NCI-H510A (cell line): ENCODE measurements at regions not wholly inside any gene's neighbourhood (a gene's known extent, or its start where the extent isn't known, plus 50 kb on each side); places are given as distances from the start of the nearest gene placed in this dataset.

Experiments
- DNase-seq: peaks from one replicate; lab custom pipeline; 2025; lab: John Stamatoyannopoulos, UW

DNA sequence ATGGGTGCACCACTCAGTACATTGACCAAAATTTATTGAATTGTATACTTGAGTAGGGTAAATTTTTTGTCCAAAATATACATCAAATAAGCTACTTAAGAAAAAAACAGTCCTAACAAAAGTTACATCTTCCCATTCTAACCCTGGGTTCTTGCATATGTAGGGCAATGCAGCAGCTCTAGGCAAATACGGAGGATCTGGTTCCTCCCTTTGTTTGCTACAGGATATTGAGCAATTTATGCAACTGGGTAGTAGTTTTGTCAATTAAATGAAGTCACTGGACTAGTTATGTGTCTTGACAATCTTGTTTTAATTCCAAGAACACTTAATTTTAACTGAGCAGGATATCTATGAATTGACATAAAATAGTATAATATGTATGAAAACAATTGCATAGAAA, 1507.2 kb upstream of the PIK3C3 start:
- DNase-seq = no peak

DNA sequence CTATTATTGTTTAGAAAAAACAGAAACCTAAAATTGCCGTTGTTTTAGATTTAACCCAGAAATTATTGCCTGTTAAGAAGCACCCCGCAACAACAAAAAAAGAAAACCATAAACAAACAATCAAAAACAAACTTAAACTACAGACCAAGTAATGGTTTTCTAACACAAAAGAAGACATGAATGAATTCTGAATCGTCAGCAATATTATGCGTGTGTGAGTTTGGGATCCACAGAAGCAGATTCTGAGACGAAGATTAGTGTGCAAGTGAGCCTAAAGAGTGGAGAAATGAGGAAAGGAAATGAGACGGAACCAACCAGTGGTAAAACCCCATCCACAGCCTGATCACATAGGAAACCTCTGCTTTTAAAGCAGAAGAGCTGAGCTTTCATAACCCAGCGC, 1514.9 kb upstream of the PIK3C3 start:
- DNase-seq = no peak

DNA sequence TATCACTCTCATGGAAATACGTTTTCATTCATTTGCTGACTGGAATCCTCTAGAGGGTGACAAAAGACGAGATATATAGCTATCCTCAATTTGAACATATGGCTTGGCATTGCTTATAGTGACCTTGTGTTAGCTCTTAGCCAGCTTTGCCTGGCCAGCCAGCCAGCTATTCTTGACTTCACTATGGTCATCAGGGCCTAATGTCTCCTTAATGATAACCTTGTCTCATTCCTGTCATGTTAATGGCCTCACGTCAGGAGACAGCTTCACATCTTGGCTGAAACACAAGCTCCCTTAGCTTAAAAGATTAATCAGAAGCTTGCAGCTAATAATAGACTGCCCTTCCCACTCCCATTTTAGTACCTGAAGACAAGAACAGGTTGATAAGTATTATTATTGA, 1517.5 kb upstream of the PIK3C3 start:
- DNase-seq = no peak

DNA sequence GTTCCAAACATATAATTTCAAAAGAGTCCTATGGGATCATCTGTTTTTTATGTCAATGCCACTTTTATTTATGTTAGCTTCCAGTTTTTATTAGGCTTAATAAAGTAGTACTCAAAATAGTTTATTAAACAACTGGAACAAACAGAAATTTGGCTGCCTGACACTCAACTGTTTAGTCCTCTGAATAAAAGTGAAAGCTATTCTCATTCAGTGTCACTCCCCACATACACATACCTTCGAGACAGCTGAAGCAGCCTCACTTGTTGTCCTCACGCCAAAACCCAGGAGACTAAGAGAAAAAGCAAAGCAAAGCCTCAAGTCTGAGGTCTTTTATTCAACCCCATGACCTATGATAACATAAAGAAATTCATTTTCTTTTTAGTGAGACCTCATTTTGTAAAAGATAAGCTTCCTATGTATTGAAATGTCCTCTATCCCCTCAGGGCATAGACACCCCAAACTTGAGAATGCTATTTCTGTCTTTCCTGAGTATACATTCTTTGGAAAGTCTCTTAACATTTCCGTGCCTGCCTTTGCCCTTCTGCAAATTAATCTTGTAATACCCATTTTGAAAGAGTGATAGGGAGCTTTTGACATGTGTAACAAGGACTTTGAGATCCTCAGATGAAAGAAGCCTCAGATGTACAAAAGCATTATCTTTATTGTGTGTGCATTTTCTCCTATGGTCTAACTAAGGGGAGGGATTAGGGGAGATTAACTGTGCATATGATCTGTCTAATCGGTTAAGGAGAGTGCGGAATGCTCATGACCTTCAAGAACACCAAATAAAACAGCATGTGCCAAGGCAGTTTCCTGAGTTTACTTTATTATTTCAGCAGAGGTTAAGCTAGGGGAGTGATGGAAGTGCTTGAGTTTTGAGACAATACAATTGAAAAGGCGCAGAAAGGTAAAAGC, 1523.7 kb upstream of the PIK3C3 start:
- no peak for DNase-seq

DNA sequence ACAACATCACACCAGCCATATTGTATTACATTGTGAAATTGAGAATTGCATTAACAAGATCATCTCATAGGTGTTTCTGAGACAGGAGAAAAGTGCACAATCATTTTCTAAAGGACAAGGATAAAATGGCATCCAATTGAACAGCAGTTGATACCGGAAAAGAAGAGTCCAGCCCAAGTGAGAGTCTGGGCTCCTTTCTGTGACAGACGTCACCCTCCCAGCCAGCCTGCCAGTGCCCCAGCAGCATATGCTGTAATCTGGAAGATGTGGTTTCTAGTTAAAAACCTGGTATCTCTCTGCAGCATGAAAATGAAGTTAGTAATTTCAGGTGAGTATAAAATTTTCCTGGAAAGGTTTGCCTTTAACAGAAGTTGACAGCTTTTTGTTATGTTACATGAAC, 1531.7 kb upstream of the PIK3C3 start:
- no peak for DNase-seq

DNA sequence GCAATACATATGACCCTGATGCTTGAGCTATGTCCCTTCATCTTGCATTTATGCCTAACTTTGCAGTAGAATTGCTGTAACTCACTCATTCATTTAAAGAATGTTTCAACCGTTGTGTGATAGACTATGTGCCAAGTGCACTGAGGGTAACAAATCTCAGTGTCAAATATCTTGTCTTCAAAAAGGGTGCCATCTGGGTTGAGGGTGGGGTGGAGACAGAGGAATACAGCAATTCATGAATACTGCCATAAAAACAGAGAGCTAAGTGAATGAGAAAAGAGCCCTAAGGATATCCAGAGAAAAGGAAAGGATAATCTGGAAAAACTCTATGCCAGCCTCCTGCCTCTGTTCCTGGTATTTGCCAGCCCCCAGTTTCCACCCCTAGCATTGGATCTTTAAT, 1534.4 kb upstream of the PIK3C3 start:
- no peak for DNase-seq

DNA sequence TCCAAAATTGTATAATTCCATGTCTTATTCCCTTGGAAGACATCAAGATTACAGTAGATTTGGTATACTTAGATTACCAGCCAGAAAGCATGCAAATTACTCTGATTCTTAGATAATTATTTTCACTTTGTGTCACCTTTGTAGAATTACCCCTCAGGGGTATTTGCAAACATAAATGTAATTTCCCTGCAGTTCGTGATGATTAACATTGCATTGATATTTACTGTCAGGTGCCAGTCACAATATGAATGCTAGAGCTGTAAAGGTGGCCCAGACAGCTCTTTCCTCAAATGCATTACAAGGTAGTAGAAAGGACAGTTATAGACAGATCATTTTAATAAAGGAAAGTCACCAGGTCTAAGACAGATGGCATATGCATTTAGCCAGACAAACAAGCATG, 1537.5 kb upstream of the PIK3C3 start:
- DNase-seq = no peak

DNA sequence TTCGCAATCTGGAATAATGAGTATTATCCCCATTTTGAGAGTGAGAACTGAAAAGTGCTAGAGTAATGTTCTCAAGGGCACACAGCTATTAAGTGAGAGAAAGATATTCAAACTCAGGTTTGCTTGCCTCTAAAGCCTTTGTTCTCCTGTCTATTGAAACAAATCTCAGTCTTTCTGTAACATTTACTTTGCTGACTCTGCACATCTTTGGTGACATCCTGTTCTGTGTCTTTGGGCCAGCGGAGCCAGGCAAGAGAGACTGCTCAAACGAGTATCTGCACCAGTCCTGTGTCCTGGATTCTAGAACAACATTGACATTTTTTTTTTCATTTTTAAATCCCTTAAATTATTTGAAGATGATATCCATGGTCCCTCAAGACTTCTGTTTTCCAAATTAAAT, 1539.2 kb upstream of the PIK3C3 start:
- no peak for DNase-seq

DNA sequence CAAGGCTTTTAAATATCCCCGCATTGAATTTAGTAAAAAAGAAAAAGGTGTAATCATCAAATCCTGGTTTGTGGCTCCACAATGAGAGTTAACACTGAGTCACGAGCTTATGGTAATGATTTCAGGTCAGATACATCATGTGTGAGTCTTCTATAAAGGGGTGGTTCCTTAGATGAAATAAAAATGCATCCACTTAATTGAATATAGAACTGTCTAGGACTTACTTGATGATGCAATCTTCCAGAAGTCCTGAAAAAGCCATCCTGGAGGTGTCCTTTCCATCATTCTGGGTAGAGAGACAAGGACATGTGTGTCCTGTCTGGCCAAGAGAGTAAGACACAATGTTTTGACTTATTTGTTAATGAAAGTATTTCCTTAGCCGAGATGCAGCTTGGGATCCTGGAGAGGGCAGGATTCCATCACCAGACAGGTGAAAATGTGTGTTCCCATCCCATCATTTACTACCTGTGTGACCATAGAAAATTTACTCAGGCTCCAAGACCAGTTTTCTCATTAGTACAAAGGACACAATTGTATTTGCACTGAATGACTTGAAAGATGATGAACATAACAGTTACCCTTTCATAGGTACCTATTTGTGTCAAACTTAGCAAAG, 1539.8 kb upstream of the PIK3C3 start:
- no peak for DNase-seq

DNA sequence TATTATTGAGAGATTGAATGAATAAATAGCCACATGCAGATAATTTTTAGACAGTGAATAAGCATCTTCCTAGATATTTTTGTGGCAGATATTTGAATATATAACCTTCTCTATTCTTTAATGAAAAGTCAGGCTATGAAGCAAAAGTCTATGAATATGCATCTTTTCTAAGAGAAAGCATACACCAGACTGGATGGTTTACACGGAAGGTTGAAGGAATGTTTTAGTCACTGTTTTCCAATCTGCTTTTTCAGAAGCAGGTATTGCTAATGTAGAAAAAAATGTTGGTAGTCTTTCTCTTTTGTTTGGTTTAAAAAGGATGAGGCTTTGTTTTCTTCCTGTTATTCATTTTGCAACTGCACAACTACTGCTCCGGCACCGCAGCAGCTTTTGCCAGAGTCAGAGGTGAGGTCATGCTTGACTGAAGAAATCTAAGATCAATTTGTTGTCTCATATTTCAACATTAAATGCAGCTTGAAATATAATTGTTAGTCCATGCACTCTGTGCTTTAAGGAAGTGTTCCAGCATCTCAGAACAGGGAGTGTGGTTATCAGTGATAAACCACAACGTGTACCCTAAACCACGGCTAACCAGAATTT, 1540.8 kb upstream of the PIK3C3 start:
- DNase-seq = peak; percentile 3

DNA sequence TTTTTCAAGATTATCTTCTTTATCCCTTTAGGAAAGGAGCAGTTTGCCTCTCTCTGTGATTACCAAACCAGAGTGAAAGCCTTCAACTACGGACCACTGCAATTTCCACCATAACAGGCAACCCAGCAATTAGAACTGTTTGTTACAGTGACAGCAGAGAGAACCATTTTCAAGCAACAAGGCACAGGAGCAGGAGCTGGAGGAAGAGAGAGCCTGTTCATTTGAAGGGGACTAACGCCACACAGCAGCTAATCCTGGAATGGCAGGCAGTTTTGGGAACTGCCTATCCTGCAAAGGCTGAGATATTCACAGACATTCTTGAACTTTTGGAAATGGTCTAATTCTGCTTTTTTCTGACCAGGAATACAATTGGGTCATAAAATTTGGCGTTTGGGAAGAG, 1541.9 kb upstream of the PIK3C3 start:
- peak; percentile 1 for DNase-seq

DNA sequence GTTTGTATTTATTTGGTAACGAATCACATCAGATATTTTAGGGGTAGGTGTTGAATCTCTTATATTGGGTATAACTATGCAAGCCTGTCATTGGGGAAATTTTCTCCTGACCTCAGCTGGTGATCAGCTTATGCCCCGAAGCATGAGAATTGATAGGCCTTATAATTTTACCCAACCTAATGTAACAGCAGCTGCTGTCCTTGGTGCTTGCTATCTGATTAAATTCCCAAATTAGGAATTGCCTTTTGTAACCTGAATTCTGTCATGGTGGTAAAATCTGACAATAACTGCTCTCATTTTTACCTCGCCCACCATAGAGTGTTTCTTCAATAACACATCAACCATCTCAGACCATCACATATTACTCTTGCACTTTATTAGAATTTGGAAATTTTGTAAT, 1542.6 kb upstream of the PIK3C3 start:
- DNase-seq = no peak

DNA sequence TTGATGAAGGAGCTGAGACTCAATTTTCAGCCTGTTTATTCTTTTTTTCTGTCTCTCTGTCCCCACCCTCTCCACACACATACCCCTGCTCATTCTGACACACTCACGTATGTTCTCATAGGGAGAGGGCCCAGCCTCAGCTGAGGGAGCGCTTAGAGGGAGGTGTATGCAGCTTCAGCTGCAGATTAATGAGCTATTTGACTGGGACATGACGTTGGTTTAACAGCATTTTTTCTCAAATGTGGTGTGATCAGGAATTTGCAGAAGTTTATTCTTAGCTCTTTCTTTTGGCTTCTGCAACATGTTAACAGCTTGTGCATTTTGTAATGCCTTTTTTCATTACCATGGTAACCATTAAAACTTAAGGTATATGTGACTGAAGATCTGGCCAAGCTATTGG, 1547.1 kb upstream of the PIK3C3 start:
- no peak for DNase-seq

DNA sequence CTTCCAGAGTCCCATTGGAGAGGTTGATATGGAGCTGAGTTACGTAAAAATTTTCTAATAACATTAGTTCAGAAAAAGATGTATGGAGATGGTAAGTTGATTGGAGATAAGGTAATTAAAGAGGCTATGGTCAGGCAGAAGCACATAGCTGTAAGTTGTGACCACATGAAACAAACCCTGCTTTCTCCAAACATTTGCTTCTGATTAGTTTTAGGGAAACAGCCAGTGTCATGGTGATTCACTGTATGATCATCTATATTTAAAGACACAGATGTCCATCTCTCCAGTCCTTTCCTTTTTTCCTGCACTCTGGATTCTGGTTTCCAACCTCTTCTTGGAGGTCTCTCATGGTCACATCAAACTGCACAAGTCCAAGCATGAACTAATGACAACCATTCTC, 1550.8 kb upstream of the PIK3C3 start:
- DNase-seq = no peak

DNA sequence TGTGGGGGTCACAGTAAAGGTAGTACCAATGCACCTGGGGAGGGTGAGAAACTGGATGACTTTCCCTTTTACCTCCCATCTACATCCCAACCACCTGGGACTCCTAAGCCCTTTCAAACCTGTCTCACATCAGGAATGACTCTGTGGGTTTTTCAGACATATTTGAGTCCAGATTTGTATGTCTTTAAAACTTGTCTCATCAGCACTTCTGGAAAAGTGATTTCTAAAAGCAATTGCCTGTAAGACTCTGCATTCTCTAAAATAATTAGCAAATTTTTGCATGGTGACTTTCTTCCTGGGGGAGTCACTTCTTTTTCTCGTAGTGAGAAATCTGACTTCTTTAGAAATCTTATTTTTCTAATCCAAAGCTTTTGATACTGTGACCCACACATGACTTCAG, 1553.0 kb upstream of the PIK3C3 start:
- DNase-seq = no peak

DNA sequence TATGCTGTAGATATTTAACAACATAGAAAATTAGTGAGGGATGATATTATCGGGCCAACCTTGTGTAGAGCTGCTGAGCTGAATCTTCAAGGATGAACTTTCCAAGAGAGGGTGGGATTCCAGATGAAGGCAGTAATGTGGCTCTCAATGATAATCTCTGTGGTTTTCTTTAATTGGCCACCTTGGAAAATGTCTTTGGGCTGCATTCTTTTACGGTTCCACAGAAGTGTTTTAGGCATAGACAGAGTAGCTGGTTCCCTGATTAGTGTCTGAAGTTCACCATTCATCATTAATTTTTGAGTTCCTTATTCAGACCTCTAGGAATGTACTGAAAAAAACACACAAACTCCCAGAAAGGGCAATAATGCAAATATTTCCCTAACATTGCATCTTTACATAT, 1566.9 kb upstream of the PIK3C3 start:
- DNase-seq = no peak

DNA sequence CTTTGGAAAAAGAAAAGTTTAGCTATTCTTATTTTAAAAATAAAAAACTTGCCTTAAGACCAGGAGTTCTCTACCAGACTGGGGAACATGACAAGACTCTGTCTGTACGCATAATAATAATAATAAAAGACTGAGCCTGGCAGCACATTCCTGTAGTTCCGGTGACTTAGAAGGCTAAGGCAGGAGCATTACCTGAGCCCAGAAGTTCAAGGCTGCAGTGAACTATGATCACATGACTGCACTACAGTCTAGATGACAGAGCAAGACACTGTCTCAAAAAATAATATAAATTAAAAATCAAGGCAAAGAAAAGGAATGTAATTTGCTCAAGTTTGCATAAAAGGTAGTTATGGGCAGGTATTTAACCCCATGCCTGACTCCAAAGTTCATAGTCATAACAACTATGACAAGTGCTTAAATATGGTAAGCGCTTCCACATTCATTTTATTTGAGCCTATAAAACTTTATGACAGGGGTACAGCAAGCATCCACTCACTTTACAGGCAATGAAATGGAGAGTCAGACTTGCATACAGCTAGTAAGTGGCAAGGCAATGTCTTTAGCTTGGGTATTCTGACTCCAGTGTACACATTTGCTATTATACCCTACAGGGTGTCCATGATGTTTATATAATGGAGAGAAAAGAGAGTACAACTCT, 1567.8 kb upstream of the PIK3C3 start:
- no peak for DNase-seq

DNA sequence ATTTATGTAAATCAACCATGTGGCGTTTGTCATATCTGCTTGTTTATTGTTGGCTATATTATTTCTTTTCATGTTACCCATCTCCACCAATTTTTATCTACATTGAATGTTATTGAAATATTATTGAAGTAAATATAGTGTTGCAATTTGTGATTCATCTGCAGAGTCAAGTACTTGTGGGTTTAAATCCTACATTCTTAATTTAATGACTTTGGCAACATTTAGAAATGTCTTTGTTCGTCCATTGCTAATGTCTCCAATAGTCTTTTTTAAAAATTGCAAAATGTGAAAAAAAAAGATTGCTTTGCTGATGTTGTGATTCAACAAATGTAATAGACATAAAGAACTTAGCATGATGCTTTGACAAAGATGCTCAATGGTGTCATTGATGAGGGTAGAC, 1572.8 kb upstream of the PIK3C3 start:
- DNase-seq = no peak

DNA sequence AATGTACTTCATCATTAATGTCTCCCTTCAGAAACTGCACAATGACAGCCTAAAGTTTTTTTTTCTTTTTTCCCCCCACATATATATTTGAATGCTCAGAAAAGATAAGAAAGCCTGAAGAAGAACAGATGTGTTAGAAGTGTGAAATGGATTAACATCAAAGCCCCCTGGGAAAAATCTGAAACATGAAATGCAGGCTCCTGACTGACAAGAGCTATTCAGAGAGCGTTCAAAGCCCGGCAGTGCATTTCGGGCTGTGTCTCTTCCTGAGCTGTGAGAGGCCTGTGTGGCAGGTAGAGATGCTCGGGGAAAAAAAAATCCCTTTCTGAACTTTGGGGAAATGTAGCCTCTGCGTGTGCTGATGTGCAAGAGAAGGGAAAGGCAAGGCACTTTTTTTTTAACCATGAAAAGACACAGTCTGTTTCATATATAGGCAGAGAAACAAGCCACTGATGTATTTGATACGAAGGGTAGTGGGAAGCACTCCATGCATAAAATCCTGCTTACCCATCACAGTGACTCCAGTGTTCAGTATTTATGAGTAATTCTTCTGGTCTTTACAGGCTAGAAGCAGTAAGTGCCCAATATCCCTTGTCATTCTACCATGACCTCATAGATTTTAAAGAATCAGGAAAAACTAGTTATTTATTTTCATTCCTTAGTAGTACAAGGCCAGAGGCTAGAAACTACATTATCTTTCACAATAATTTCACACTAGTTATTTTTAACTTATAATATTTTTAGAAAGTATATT, 1574.2 kb upstream of the PIK3C3 start:
- no peak for DNase-seq

DNA sequence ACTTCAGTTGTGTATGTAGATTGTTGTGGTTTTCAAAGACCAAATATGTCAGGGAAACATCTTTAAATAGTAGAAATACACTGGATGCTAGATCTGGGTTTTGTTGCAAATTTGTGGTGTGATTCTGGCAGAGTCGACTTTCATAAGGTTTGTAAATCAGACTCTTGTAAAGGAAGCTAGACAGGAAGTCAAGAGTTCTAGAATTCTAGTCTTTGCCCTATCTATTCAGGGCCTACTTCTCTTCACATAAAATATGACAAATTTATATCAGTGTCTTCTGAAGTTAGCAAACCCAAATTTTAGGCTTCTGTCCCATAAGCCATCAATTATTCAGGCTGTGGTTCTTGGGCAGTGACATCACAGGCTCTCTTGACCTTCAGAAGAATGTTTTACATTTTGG, 1579.2 kb upstream of the PIK3C3 start:
- DNase-seq = no peak

DNA sequence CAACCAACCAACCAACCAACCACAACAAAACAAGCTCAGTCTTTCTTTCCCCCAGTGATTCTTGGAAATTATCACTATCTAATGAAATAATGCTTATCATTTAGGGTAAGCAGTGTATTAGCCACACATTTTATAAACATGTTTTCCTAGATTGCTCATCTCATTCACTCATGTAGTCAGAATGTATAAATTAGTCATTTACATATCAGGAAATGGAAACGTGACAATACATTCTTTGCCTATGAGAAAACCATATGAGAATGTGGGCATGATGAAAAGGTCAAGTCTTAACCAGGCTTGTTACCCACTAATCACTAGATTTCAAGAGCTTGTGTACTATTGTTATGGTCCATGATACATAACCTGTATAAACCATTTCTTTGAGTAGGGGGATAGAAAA, 1583.4 kb upstream of the PIK3C3 start:
- DNase-seq = no peak

DNA sequence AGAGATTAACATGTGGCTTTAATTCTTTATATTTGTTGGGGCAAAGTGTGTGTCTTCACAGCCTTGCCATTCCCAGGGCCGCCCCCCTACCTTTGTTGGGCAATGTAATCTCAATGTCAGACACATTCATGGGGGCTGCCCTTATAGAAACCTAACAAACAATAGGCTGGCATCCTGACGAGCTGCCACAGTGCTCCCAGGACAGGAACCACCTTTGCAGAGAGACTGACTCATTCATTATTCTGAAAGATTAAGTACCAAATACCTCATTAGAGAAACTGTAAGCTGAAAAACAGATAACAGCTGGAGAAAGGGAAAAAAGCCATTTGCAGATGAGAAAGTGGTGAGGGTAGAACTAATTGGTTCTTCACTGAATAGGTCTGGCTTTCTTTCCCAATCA, 1587.5 kb upstream of the PIK3C3 start:
- no peak for DNase-seq
